GM19099 (cell line): ENCODE measurements at regions not wholly inside any gene's neighbourhood (a gene's known extent, or its start where the extent isn't known, plus 50 kb on each side); places are given as distances from the start of the nearest gene placed in this dataset.

ENCODE experiments used
- POLR2A ChIP-seq: IDR thresholded peaks from 3 replicates; pipeline ENCODE4 v1.6.1; 2011; ENCODE audit warnings: low read depth; ENCODE audit not compliant: insufficient read length; ENCODE audit errors: extremely low read depth

- no peak for TF ChIP-seq POLR2A
Measured at GRCh38 chr14:59132796-59133494, 55.5 kb upstream of the DAAM1 start.

- TF ChIP-seq POLR2A, result no peak
Measured at GRCh38 chr14:59133709-59134108, 54.8 kb upstream of the DAAM1 start.

- no peak for TF ChIP-seq POLR2A
Measured at GRCh38 chr14:59134307-59134706, 54.2 kb upstream of the DAAM1 start.

- TF ChIP-seq POLR2A, result no peak
Measured at GRCh38 chr14:59137256-59137655, 51.2 kb upstream of the DAAM1 start.
